Amygdala (tissue), 56 donors: ENCODE measurements at regions not wholly inside any gene's neighbourhood (a gene's known extent, or its start where the extent isn't known, plus 50 kb on each side); places are given as distances from the start of the nearest gene placed in this dataset.
A peak's percentile ranks its signal among the peaks of the same experiment; 100 is the strongest.

Experiments
- DNase-seq, 56 donors: peaks; one replicate each; lab custom pipeline; 2025; lab: John Stamatoyannopoulos, UW

DNA sequence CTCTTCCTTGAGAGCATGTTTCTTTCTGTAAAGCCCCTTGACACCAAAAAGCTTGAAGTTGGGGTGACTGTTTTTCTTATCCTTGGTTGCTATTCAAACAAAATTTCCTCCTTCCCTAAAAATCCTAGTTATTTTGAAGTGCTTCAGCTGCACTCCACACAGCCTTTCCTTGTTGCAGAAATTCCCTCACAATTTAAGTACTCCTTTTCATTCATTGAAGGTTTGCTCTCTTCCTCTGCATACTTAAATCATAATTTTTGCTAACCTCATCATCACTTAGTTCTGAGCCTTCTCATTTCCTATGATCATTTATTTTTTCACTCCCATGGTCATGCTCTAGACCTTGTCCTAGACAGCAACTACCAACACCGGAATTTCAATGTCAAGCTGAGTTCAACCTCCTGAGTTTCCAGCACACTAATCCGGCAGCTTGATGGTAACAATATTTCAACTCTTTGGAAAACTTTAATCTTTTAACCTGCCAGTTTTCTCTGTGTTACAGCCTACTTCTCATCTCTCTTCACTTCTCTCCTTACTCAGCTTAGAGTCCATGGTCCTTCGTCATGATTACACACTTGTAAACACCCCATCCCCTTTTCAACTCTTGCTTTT lies 78.7 kb upstream of the ACTBL2 start:
- no peak for DNase-seq

DNA sequence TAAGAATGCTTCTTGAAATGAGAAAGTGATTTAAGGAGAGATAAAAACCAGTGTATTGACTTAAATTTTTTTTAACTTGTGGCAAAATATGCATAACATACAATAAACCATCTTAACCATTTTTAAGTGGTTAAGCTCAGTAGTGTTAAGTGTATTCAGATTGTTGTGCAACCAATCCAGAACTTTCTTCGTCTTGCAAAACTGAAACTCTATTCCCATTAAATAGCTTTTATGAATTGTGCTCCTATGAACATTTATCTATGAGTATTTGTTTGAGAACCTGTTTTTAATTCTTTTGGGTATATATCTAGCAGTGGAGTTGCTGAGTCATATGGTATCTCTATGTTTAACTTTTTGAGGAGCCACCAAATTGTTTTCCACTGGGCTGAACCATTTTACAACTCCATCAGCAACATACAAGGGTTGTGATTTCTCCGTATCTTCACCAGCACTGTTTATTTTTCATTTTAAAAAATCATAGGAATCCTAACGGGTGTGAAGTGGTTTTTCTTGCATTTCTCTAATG lies 76.6 kb upstream of the ACTBL2 start:
- no peak for DNase-seq

DNA sequence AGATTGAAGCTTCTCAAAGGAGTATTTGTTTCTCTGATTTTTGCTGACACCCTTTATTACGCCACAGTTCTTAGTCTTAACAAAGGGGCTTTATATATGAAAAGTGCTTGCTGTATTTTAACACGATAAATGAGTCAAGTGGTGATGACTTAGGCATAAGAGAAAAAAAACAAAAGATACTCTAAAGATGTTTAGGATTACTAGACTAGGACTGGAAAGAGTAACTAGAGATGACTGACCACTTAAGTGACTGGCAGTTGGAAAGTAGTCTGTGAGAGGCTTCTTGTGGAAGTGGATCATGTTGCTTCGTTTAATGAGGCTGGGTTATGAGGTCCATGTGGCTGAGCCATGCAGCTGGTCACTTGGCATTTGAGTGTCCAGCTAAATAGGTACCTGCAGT lies 69.4 kb upstream of the ACTBL2 start:
- DNase-seq = peak in 1 of 56 donors; percentile 10

DNA sequence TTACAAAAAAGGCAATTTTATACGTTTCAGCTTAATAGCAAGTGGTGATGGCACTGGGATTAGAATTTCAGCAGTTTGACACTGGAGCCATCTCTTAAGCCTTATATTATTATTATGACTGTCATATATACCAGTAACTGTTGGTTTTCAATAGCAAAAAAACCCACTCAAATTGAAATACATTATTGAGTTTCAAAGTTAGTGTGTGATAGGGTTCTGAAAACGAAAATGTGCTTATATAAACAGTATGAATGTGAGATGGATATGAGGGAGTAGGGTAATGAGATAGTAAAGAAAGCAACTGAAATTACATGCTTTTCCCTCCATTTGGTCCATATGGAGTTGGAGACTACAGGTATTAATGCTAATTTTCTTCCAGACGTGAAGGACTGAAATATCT lies 68.6 kb upstream of the ACTBL2 start:
- DNase-seq = no peak

DNA sequence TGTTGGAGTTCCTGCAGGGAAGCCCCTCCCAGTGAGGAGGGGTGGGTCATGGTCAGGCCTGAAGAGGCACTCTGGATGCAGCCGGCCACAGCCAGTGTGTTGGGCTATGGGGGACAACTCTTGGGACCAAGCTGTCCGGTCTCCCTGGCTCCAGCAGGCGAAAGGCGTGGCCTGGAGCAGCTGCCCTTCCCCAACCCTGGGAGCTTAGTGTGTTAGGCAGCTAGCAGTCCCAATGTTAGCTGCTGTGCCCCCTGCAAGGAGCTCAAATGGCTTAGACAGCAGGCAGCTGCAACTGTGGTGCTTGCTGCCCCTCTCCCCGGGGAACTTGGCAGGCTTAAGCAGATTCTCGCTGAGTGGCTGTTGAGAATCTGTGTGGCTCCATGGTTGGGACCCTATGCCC lies 67.5 kb upstream of the ACTBL2 start:
- no peak for DNase-seq

DNA sequence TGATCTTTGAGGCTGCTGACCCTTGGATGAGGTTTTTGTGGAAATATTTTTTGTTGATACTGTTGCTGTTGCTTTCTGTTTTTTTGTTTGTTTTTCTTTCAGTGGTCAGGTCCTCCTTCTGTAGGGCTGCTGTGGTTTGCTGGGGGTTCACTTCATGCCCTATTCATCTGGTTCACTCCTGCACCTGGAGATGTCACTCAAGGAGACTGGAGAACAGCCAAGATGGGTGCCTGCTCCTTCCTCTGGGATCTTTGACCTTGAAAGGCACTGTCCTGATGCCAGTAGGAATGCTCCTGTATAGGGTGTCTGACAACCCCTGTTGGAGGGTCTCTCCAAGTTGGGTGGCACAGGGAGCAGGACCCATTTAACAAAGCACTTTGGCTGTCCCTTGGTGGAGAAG lies 67.0 kb upstream of the ACTBL2 start:
- no peak for DNase-seq

DNA sequence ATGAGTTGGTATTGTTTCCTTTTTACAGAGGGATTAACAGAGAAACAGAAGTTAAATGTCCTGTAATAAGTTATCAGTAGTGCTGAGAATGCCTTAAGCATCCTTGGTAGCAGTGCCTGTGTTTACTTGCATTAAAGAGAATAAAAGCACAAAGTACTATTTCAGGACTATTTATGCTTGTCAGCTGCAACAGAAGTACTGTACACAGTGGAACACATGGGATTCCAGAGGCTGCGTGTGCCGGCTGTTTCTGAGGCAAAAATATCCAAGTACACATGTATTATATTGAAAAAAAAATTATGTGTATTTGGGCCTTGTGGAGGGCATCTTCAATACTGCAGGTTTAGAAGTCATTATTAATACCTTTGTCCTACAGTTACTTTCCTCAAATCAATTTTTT lies 58.2 kb upstream of the ACTBL2 start:
- DNase-seq = peak in 1 of 56 donors; percentile 6

DNA sequence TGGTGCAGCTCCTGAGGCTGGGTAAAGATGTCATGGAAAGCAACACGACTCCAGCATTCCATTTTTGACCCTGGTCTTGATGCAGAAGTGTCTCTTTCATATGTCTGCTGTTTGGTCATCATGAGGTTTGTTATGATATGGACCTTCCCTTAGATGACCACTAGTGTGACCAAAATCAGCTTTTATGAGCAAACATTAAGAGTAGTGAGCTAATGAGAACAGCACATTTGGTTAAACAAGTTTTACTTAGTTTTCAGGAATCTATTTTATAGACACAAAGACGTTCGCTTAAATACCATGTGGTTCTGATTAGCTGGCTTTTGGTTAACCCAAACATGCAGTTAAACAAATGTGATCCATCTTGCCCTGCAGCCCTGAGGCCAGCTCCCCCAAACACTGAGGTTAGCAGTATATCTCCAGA lies 56.7 kb upstream of the ACTBL2 start:
- DNase-seq = no peak

DNA sequence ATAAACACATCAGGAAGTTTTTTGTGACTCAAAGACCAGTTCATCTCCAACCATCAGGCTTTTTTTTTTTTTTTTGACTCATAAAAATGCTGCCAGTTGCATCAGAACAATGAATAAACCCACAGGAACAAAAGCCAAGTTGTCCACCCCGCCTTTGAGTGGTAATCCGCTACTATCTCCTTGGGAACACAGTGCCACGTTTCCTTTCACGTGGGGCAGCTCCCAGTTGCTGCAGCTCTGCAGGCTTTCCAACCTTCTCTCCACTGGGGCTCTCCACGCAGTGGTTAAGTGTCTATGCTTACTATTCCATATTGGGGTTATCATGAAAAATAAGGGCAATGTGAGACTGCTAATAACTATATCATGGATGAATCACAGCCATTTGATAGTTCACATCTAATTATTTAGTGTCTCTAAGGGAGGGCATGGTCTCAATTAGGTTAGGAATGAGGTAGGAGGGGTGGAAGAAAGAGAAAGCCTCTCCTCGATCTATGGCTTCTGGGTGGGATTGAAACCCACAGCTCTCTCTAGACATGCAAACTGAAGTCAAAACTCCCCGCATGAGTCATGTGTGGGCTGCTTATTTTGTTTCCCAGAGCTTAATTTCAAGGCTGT lies 55.8 kb upstream of the ACTBL2 start:
- peak in 30 of 56 donors; percentile 1 to 58 (median 28) for DNase-seq

DNA sequence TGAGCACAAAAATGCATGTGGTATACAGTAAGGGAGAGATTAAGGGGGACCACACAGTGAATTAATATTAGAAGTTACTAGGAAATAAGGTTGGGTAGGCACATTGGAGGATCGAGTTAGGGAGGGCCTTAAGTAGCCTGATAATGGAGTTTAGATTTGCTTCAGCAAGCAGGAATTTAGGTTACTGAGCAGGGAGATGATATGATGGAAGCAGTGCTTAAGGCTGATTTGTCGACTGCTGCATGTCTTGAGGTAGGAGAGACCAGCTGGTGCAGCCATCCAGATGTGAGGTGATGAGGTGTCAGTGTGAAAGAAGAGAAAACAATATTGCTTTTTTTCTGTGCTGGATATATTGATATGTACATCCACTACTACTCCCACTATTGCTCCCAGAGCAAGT lies 55.2 kb upstream of the ACTBL2 start:
- no peak for DNase-seq

DNA sequence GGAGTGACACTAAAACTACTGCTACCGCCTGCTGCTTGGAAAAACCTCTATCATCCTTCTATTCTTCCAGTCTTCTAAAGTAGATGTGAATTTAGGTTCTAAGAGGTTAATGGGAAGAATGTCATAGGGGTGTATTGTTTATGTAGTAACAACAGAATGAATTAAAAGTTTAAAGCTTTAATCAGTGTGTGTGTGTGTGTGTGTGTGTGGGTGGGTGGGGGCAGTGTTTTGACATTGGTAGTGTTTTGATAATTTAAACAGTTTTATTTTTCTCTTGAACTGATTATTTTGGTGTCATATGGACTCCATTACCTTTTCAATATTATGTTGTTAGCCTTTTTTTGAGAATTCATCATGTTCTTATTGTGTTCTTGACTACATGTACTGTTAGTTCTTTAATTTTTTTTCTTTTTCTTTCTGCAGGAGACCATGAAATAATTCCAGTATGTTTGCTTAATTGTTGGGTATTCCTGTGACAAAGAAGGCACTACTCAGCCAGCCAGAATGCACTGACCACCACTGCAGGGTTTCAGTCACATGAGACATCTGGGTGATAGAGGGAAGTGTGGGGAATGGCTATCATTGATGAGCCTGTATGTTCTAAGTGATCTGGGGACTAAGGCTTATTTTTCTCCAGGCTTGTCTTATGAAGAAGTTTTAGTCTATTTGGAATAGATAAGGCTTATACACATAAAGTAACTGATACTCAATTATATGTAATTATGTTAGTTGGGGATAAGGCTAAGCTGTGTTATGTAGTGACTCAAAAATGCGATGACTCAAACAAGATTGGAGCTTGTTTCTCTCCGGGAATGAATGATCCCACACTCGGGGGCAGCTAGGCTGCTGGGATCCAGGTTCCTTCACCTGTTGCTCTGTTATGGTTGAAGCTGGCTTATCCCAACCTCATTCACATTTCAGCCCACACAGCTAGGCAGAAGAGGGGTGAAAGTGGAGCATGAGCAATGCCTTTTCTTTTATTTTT lies 50.2 kb upstream of the ACTBL2 start:
- no peak for DNase-seq
